Osteocyte (in vitro differentiated cells): ENCODE measurements at regions not wholly inside any gene's neighbourhood (a gene's known extent, or its start where the extent isn't known, plus 50 kb on each side); places are given as distances from the start of the nearest gene placed in this dataset.

ENCODE experiments used
- DNase-seq: peaks from one replicate; pipeline ENCODE4 v3.0.0; 2021; ENCODE audit warnings: mixed read lengths; ENCODE audit not compliant: unreplicated experiment; ENCODE audit errors: extremely low spot score
- H3K27ac Mint-ChIP-seq: one replicate; pipeline ENCODE4 v1.8.0; 2021; ENCODE audit warnings: mild to moderate bottlenecking, mixed read lengths; ENCODE audit not compliant: unreplicated experiment
- H3K27me3 Mint-ChIP-seq: one replicate; pipeline ENCODE4 v1.8.0; 2021; ENCODE audit warnings: mixed read lengths; ENCODE audit not compliant: unreplicated experiment
- H3K36me3 Mint-ChIP-seq: one replicate; pipeline ENCODE4 v1.8.0; 2021; ENCODE audit warnings: mixed read lengths; ENCODE audit not compliant: unreplicated experiment
- H3K4me1 Mint-ChIP-seq: one replicate; pipeline ENCODE4 v1.8.0; 2021; ENCODE audit warnings: mixed read lengths; ENCODE audit not compliant: unreplicated experiment
- H3K4me3 Mint-ChIP-seq: one replicate; pipeline ENCODE4 v1.8.0; 2021; ENCODE audit warnings: mild to moderate bottlenecking, moderate library complexity, mixed read lengths; ENCODE audit not compliant: unreplicated experiment
- H3K9me3 Mint-ChIP-seq: one replicate; pipeline ENCODE4 v1.8.0; 2021; ENCODE audit warnings: mixed read lengths; ENCODE audit not compliant: unreplicated experiment
- CTCF ChIP-seq: fragments of 200-600 bp; sonication (generic); IDR thresholded peaks from 2 replicates; pipeline ENCODE4 v1.5.0; 2021; ENCODE audit warnings: antibody characterized with exemption, mild to moderate bottlenecking, moderate library complexity

DNA sequence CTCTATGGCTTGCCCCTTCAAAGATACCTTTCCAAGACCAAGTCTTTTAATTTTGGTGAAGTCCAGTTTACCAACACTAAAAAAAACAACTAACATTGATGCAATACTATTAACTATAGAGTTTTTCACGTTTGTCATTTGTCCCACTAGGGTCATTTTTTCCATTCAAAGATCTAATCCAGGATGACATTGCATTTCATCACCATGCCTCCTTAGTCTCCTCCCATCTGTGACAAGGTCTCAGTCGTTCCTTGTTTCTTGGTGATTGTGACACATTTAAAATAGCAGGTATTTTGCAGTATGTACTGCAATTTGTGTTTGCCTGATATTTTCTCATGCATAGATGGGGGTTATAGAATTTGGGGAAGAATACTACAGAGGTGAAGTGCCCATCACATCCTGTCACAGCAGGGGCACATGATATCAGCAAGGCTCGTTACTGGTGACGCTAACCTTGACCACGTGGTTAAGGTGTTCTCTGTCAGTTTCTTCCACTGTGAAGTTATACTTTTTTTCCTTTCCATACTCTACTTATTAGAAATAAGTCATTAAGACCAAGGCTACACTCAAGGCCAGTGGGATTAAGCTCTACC lies 799.2 kb upstream of the RAB6C start:
- Mint-ChIP-seq H3K4me3 (no peak overlapping the region), H3K27ac (no peak overlapping the region), H3K27me3 (peaks cover 5% of the 10 kb centered on the region), H3K9me3 (no peaks in the 10 kb centered on the region), H3K4me1 (no peaks in the 10 kb centered on the region), H3K36me3 (no peaks in the 10 kb centered on the region)
- DNase-seq = no peak
- TF ChIP-seq CTCF = no peak

GRCh38 chr2:129181433-129181832 lies 798.0 kb upstream of the RAB6C start:
- Mint-ChIP-seq H3K27ac (no peak overlapping the region), H3K4me3 (no peak overlapping the region), H3K36me3 (no peaks in the 10 kb centered on the region), H3K9me3 (no peaks in the 10 kb centered on the region), H3K4me1 (no peaks in the 10 kb centered on the region), H3K27me3 (peaks cover 5% of the 10 kb centered on the region)
- no peak for DNase-seq
- TF ChIP-seq CTCF = no peak

- no peak overlapping the region for H3K4me3 Mint-ChIP-seq
- no peaks in the 10 kb centered on the region for H3K36me3 Mint-ChIP-seq
- no peaks in the 10 kb centered on the region for H3K4me1 Mint-ChIP-seq
- no peak for DNase-seq
- H3K27ac Mint-ChIP-seq = no peak overlapping the region
- no peak for TF ChIP-seq CTCF
- H3K27me3 Mint-ChIP-seq = peaks cover 5% of the 10 kb centered on the region
- H3K9me3 Mint-ChIP-seq = no peaks in the 10 kb centered on the region
These were observed 797.5 kb upstream of the RAB6C start for GRCh38 chr2:129181963-129182362.

DNA sequence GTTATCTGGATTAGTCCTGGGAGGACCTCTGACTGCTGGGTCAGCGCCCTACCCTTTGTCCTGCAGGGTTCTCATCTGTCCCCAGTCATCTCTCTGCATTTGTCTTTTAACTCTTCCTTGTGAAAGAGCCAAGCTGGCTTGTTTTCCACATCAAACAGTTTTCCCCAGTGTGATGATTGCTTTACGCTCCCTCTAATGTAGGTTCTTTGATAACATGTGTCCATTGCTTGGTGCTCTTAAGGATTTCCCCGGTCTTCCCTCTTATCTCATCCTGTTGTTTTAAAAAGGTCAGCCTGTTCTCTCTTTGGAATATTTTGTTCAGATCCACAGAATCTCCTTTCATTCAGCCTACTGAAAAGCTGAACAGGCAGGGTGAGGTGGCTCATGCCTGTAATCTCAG lies 792.1 kb upstream of the RAB6C start:
- H3K27ac Mint-ChIP-seq = no peak overlapping the region
- H3K27me3 Mint-ChIP-seq = peaks cover 5% of the 10 kb centered on the region
- DNase-seq = no peak
- H3K4me1 Mint-ChIP-seq = no peaks in the 10 kb centered on the region
- peaks cover 8% of the 10 kb centered on the region for H3K9me3 Mint-ChIP-seq
- no peaks in the 10 kb centered on the region for H3K36me3 Mint-ChIP-seq
- H3K4me3 Mint-ChIP-seq = no peak overlapping the region
- TF ChIP-seq CTCF = no peak

DNA sequence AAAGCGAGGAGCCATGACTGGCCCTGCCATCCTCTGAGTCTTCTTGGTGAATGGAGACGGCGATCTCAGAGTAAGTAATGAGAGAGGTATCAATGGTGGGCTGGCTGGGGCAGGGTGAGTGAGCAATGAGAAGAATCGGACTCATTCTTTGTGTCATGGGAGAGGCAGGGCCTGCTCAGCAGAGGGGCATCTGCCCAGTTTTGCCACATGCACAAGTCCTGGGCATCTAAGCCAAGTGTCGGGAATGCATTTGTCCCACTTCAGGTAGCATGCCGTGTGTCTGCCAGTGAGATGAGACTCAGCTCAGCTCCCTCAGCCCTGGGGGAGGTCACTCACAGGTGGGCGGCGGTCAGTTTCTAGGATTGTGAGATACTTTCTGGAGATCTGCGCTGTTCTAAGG lies 791.0 kb upstream of the RAB6C start:
- TF ChIP-seq CTCF = no peak
- Mint-ChIP-seq H3K4me3 (no peak overlapping the region), H3K9me3 (peaks cover 8% of the 10 kb centered on the region), H3K36me3 (no peaks in the 10 kb centered on the region), H3K27ac (no peak overlapping the region), H3K4me1 (no peaks in the 10 kb centered on the region), H3K27me3 (no peaks in the 10 kb centered on the region)
- DNase-seq = no peak
